IPS DF 6.9 (cell line): ENCODE measurements at regions not wholly inside any gene's neighbourhood (a gene's known extent, or its start where the extent isn't known, plus 50 kb on each side); places are given as distances from the start of the nearest gene placed in this dataset.

Experiments used
- DNase-seq: peaks from one replicate; pipeline ENCODE4 v3.0.0-alpha.2; 2013; ENCODE audit warnings: low read depth, low spot score
- H3K27ac ChIP-seq: one replicate; pipeline ENCODE4 v1.5.1; 2013; ENCODE audit warnings: low read length, control low read depth
- H3K27me3 ChIP-seq: 2 replicates; pipeline ENCODE4 v1.6.1; 2013; ENCODE audit warnings: mild to moderate bottlenecking, low read length; ENCODE audit not compliant: control insufficient read depth, insufficient read depth
- H3K36me3 ChIP-seq: 2 replicates; pipeline ENCODE4 v1.6.1; 2013; ENCODE audit warnings: low read length; ENCODE audit not compliant: control insufficient read depth, insufficient read depth
- H3K4me1 ChIP-seq: 2 replicates; pipeline ENCODE4 v1.6.1; 2013; ENCODE audit warnings: low read length; ENCODE audit not compliant: control insufficient read depth, insufficient read depth
- H3K4me3 ChIP-seq: 2 replicates; pipeline ENCODE4 v1.5.1; 2013; ENCODE audit warnings: mild to moderate bottlenecking, low read length
- H3K9me3 ChIP-seq: 2 replicates; pipeline ENCODE4 v1.6.1; 2013; ENCODE audit warnings: low read length, inconsistent platforms; ENCODE audit not compliant: control insufficient read depth, insufficient read depth
- WGBS: extraction: QIAGEN DNeasy Blood & Tissue Kit; methylation state at CpG from one replicate; pipeline ENCODE4 v1.1.7; 2013; ENCODE audit warnings: mixed read lengths, missing lambda C conversion rate; ENCODE audit not compliant: insufficient read length, insufficient coverage; 5-methylcytosine and 5-hydroxymethylcytosine counted together

DNA sequence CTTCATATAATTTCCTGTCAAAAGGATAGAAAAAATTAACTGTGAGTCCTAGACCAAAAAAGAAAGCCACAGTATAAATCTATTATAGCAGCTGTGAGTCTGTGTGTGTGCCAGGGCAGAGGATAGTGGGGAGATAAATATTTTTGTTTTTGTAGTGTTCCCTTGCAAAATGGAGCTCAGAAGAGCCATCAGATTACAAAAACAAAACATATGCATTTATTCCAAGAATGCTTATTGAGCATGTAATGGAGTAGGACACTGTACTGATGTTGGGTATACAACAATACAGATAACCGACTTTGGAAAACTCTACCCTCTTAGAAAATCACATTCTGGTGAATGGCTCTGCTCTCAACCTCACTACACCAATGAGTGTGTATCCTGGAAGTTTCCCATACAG, 111.0 kb downstream of the DMAC1 start:
- H3K27ac ChIP-seq: no peak overlapping the region
- H3K36me3 ChIP-seq: no peaks in the 10 kb centered on the region
- H3K27me3 ChIP-seq: no peaks in the 10 kb centered on the region
- WGBS: no CpG with 5 or more reads among the region's 1 CpG
- no peak overlapping the region for H3K4me3 ChIP-seq
- no peaks in the 10 kb centered on the region for H3K9me3 ChIP-seq
- H3K4me1 ChIP-seq: no peaks in the 10 kb centered on the region
- DNase-seq: no peak

DNA sequence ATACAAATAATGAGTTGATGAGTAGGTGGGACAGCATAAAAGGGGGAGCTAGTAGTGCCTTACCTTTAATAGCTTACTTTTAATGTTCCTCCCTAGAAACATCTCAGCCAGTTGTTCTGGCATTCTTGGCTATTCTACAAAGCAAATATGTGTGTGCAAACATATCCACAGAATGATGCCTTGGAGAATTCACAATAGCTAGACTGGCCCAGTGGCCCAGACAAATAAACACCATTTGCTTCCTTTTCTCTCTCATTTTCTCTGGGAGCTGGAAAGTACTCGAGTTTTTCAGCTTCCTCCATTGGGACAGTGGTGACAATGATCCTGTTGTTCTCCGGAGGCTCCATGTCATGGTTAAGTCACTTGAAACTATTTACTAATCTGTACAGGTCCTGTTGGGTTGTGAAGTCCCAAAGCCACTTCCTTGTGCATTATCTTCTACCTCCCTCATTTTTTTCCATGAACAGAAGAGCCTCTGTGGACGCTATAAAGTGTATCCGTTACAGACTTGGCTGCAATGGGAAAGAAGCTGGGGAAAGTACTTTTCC, 122.9 kb downstream of the DMAC1 start:
- Histone ChIP-seq H3K27ac (no peak overlapping the region), H3K4me3 (no peak overlapping the region), H3K4me1 (no peaks in the 10 kb centered on the region), H3K27me3 (no peaks in the 10 kb centered on the region), H3K9me3 (no peaks in the 10 kb centered on the region), H3K36me3 (no peaks in the 10 kb centered on the region)
- DNase-seq: no peak
- no CpG with 5 or more reads among the region's 4 CpGs for WGBS

- no peak overlapping the region for H3K27ac ChIP-seq
- no CpG with 5 or more reads among the region's 2 CpGs for WGBS
- H3K36me3 ChIP-seq: no peaks in the 10 kb centered on the region
- H3K4me3 ChIP-seq: no peak overlapping the region
- DNase-seq: no peak
- H3K27me3 ChIP-seq: no peaks in the 10 kb centered on the region
- H3K4me1 ChIP-seq: no peaks in the 10 kb centered on the region
- no peaks in the 10 kb centered on the region for H3K9me3 ChIP-seq
Measured at GRCh38 chr9:7671847-7672246, 127.7 kb downstream of the DMAC1 start.

DNA sequence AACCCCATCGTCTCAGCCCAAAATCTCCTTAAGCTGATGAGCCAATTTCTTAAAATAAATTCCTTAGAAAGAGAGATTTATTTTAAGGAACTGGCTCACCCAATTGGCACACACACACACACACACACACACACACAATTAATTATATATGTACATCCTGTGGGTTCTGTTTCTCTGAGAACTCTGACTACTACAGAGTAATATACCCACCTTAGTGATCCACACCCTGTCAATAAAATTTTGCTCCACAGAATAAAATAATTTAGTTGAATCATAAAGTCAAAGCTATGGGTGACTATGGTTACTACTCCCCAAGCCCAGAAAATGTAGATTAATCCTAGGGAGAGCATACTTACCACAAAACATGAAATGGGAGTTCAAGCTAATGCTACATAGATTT, 131.0 kb downstream of the DMAC1 start:
- WGBS: no CpG with 5 or more reads among the region's 1 CpG
- no peaks in the 10 kb centered on the region for H3K27me3 ChIP-seq
- DNase-seq: no peak
- H3K36me3 ChIP-seq: no peaks in the 10 kb centered on the region
- H3K4me1 ChIP-seq: no peaks in the 10 kb centered on the region
- H3K4me3 ChIP-seq: no peak overlapping the region
- H3K9me3 ChIP-seq: no peaks in the 10 kb centered on the region
- H3K27ac ChIP-seq: no peak overlapping the region

DNA sequence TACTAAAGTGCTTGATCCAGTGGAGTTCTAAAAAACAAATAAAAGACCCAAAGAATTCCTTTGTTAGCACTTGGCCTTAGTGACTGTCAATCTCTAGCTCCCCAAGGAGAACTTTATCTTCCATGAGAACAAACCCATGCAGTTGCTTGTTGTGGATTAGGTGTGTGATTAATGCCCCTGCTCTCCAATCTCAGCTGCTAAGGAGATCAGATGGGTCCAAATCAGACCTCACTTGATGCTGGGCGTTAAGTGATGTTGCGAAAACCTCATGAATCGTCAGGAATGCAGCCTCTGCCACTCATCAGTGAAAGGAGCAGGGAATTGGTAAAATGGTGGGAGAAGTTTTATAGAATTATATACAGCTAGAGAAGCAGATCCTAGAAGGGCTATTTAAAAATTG, 133.7 kb downstream of the DMAC1 start:
- WGBS: no CpG with 5 or more reads among the region's 3 CpGs

GRCh38 chr9:7659766-7660165, 139.8 kb downstream of the DMAC1 start:
- no peak for DNase-seq
- Histone ChIP-seq H3K4me3 (no peak overlapping the region), H3K36me3 (no peaks in the 10 kb centered on the region), H3K9me3 (no peaks in the 10 kb centered on the region), H3K4me1 (no peaks in the 10 kb centered on the region), H3K27me3 (no peaks in the 10 kb centered on the region), H3K27ac (no peak overlapping the region)
- no CpG with 5 or more reads among the region's 4 CpGs for WGBS

More for the DNA sequence above, 133.7 kb downstream of the DMAC1 start:
- H3K36me3 ChIP-seq: no peaks in the 10 kb centered on the region
- H3K9me3 ChIP-seq: no peaks in the 10 kb centered on the region
- H3K27me3 ChIP-seq: no peaks in the 10 kb centered on the region
- H3K27ac ChIP-seq: no peak overlapping the region
- no peaks in the 10 kb centered on the region for H3K4me1 ChIP-seq
- DNase-seq: no peak
- no peak overlapping the region for H3K4me3 ChIP-seq

GRCh38 chr9:7656636-7657035, 142.9 kb downstream of the DMAC1 start:
- H3K9me3 ChIP-seq: no peaks in the 10 kb centered on the region

GRCh38 chr9:7653262-7653661, 146.3 kb downstream of the DMAC1 start:
- no CpG with 5 or more reads among the region's 7 CpGs for WGBS
- H3K27ac ChIP-seq: no peak overlapping the region
- no peaks in the 10 kb centered on the region for H3K27me3 ChIP-seq
- H3K4me1 ChIP-seq: no peaks in the 10 kb centered on the region
- H3K4me3 ChIP-seq: no peak overlapping the region
- H3K9me3 ChIP-seq: no peaks in the 10 kb centered on the region
- H3K36me3 ChIP-seq: no peaks in the 10 kb centered on the region
- DNase-seq: no peak

More at GRCh38 chr9:7656636-7657035, 142.9 kb downstream of the DMAC1 start:
- no peaks in the 10 kb centered on the region for H3K4me1 ChIP-seq
- H3K4me3 ChIP-seq: no peak overlapping the region
- no peaks in the 10 kb centered on the region for H3K27me3 ChIP-seq
- H3K36me3 ChIP-seq: no peaks in the 10 kb centered on the region
- WGBS: no CpG with 5 or more reads among the region's 5 CpGs
- H3K27ac ChIP-seq: no peak overlapping the region
- DNase-seq: no peak

GRCh38 chr9:7640231-7640630, 159.3 kb downstream of the DMAC1 start:
- no peaks in the 10 kb centered on the region for H3K4me1 ChIP-seq
- H3K36me3 ChIP-seq: no peaks in the 10 kb centered on the region
- no peak overlapping the region for H3K4me3 ChIP-seq
- H3K27ac ChIP-seq: no peak overlapping the region
- no peaks in the 10 kb centered on the region for H3K27me3 ChIP-seq
- no peaks in the 10 kb centered on the region for H3K9me3 ChIP-seq
- DNase-seq: no peak

GRCh38 chr9:7639471-7639870, 160.1 kb downstream of the DMAC1 start:
- no peaks in the 10 kb centered on the region for H3K9me3 ChIP-seq
- DNase-seq: no peak
- H3K4me1 ChIP-seq: no peaks in the 10 kb centered on the region
- H3K4me3 ChIP-seq: no peak overlapping the region
- no CpG with 5 or more reads among the region's 1 CpG for WGBS
- no peaks in the 10 kb centered on the region for H3K27me3 ChIP-seq
- H3K27ac ChIP-seq: no peak overlapping the region
- H3K36me3 ChIP-seq: no peaks in the 10 kb centered on the region

- H3K36me3 ChIP-seq: no peaks in the 10 kb centered on the region
- no peaks in the 10 kb centered on the region for H3K9me3 ChIP-seq
- no peak overlapping the region for H3K27ac ChIP-seq
- no peak for DNase-seq
- no peaks in the 10 kb centered on the region for H3K27me3 ChIP-seq
- H3K4me1 ChIP-seq: no peaks in the 10 kb centered on the region
- WGBS: no CpG with 5 or more reads among the region's 3 CpGs
- no peak overlapping the region for H3K4me3 ChIP-seq
Measured at GRCh38 chr9:7636838-7637467, 162.6 kb downstream of the DMAC1 start.
